ENCODE measurements at regions not wholly inside any gene's neighbourhood (a gene's known extent, or its start where the extent isn't known, plus 50 kb on each side); places are given as distances from the start of the nearest gene placed in this dataset.

- ATAC-seq (no peak), FAIRE-seq (no peak), DNase-seq (no peak)
- intact Hi-C loops (cut with DNase I), result no loop called here
- H3K9me3 ChIP-seq, result no peaks in the 10 kb centered on the region
- 66 to 74% methylated on average over 2 of the region's 2 CpGs for WGBS, 2 donors
- H3K4me3 ChIP-seq, result no peak overlapping the region
- TF ChIP-seq, protein P1, sequence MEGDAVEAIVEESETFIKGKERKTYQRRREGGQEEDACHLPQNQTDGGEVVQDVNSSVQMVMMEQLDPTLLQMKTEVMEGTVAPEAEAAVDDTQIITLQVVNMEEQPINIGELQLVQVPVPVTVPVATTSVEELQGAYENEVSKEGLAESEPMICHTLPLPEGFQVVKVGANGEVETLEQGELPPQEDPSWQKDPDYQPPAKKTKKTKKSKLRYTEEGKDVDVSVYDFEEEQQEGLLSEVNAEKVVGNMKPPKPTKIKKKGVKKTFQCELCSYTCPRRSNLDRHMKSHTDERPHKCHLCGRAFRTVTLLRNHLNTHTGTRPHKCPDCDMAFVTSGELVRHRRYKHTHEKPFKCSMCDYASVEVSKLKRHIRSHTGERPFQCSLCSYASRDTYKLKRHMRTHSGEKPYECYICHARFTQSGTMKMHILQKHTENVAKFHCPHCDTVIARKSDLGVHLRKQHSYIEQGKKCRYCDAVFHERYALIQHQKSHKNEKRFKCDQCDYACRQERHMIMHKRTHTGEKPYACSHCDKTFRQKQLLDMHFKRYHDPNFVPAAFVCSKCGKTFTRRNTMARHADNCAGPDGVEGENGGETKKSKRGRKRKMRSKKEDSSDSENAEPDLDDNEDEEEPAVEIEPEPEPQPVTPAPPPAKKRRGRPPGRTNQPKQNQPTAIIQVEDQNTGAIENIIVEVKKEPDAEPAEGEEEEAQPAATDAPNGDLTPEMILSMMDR (IDR thresholded peaks at IDR 0.05), result no peak
- no peaks in the 10 kb centered on the region for H3K36me3 ChIP-seq
- H3K27ac ChIP-seq, result no peak overlapping the region
- no peaks in the 10 kb centered on the region for H3K27me3 ChIP-seq
- no peaks in the 10 kb centered on the region for H3K4me1 ChIP-seq
Observed at GRCh38 chr10:10204415-10204814, 813.3 kb upstream of the CELF2 start.

- FAIRE-seq (no peak), ATAC-seq (no peak), DNase-seq (no peak)
- Histone ChIP-seq H3K36me3 (no peaks in the 10 kb centered on the region), H3K27ac (no peak overlapping the region), H3K4me3 (no peak overlapping the region), H3K27me3 (no peaks in the 10 kb centered on the region), H3K9me3 (no peaks in the 10 kb centered on the region), H3K4me1 (no peaks in the 10 kb centered on the region)
- intact Hi-C loops (cut with DNase I), result no loop called here
- TF ChIP-seq, protein P1 (IDR thresholded peaks at IDR 0.05), result no peak
- WGBS, 2 donors, result 49 to 62% methylated on average over 2 of the region's 2 CpGs
Observed at GRCh38 chr10:10205906-10206305, 811.8 kb upstream of the CELF2 start.

- no peak for ATAC-seq
- no peaks in the 10 kb centered on the region for H3K4me1 ChIP-seq
- 75 to 93% methylated on average over 3 of the region's 3 CpGs for WGBS, 2 donors
Observed at GRCh38 chr10:10207538-10207937, 810.1 kb upstream of the CELF2 start.

DNA sequence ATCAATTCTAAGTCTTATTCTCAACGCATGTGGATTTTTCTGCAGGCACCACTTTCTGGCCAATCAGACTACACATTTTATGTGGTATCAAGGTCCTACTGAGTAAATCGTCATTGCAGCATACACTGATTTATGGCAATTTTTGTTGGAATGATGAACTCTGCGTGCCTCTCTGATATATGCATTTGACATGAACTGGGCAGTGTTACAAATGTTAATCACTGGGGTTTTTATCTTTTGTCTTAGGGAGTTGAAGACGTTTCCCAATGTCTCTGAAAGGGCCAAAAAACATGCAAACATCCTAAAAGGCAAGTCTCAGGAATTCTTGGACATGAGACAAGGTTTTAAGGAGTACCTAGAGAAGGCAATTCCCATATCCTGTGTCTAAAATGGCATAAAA, 809.5 kb upstream of the CELF2 start:
- DNase-seq (no peak), ATAC-seq (no peak)
- H3K27ac ChIP-seq, result no peak overlapping the region

More at GRCh38 chr10:10207538-10207937, 810.1 kb upstream of the CELF2 start:
- no peak for DNase-seq
- peaks cover 0 to 4% (median 2%) of the 10 kb centered on the region in 4 donors for H3K27me3 ChIP-seq
- H3K36me3 ChIP-seq, result no peaks in the 10 kb centered on the region
- FAIRE-seq, result no peak
- no peak overlapping the region for H3K4me3 ChIP-seq
- TF ChIP-seq, protein P1 (IDR thresholded peaks at IDR 0.05), result no peak
- intact Hi-C loops (cut with DNase I), result no loop called here
- no peaks in the 10 kb centered on the region for H3K9me3 ChIP-seq
- H3K27ac ChIP-seq, result no peak overlapping the region

DNA sequence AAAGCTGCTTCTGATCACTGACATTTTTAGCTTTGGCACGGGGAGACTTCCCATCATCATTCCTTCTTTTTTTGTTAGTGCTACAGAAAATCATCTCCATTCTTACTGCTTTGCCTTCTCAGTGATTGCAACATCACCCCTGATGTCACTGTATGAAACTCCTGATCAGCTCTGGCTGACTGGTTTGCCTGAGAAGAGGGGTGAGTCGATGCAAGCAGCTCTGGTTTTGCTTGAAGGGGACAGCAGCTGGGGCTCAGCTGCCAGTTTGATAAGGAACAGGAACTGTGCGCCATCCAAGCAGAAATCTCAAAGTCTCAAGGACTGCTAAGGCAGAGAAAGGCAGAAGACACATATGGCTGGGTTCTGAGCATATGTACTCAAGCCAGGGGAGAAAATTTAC, 808.5 kb upstream of the CELF2 start:
- H3K9me3 ChIP-seq, result no peaks in the 10 kb centered on the region
- TF ChIP-seq, protein P1 (IDR thresholded peaks at IDR 0.05), result no peak
- H3K4me3 ChIP-seq, result no peak overlapping the region
- no peak for DNase-seq
- no peak overlapping the region for H3K27ac ChIP-seq
- intact Hi-C loops (cut with DNase I), result no loop called here
- no peak for FAIRE-seq
- H3K4me1 ChIP-seq, result no peaks in the 10 kb centered on the region
- H3K36me3 ChIP-seq, result no peaks in the 10 kb centered on the region
- H3K27me3 ChIP-seq, result peaks cover 0 to 4% (median 2%) of the 10 kb centered on the region in 4 donors
- ATAC-seq, result peak in 1 of 4 donors; percentile 24
- 18 to 20% methylated on average over 3 of the region's 3 CpGs for WGBS, 2 donors

More for the DNA sequence above, 809.5 kb upstream of the CELF2 start:
- Histone ChIP-seq H3K4me1 (no peaks in the 10 kb centered on the region), H3K27me3 (peaks cover 0 to 4% (median 2%) of the 10 kb centered on the region in 4 donors), H3K4me3 (no peak overlapping the region), H3K9me3 (no peaks in the 10 kb centered on the region), H3K36me3 (no peaks in the 10 kb centered on the region)
- TF ChIP-seq, protein P1 (IDR thresholded peaks at IDR 0.05), result no peak
- 40 to 61% methylated on average over 4 of the region's 4 CpGs for WGBS, 2 donors
- intact Hi-C loops (cut with DNase I), result no loop called here
- FAIRE-seq, result no peak
